ENCODE measurements at regions not wholly inside any gene's neighbourhood (a gene's known extent, or its start where the extent isn't known, plus 50 kb on each side); places are given as distances from the start of the nearest gene placed in this dataset.

GRCh38 chrX:147763131-147763530, 148.6 kb upstream of the FMR1 start:
- Mint-ChIP-seq H3K4me1 (peaks cover 0 to 5% of the 10 kb centered on the region in 2 donors), H3K9me3 (no peaks in the 10 kb centered on the region), H3K27me3 (ENCODE audit: low read depth in 2 of 2) (peaks cover 0 to under 1% of the 10 kb centered on the region in 2 donors), H3K36me3 (no peaks in the 10 kb centered on the region), H3K4me3 (no peak overlapping the region), H3K27ac (no peak overlapping the region)
- no peaks in the 10 kb centered on the region for H3K9me3 ChIP-seq (ENCODE audit: control insufficient read depth, insufficient read depth, low read length)
- ATAC-seq (no peak), DNase-seq (no peak)
- no peaks in the 10 kb centered on the region for H3K36me3 ChIP-seq (ENCODE audit: control insufficient read depth, insufficient read depth, low read length)
- no peak for TF ChIP-seq CTCF (IDR thresholded peaks at IDR 0.05)
- WGBS (ENCODE audit: insufficient coverage), result no CpG with 5 or more reads among the region's 1 CpG
- H3K27ac ChIP-seq (ENCODE audit: low read length), result no peak overlapping the region
- H3K27me3 ChIP-seq (ENCODE audit: control insufficient read depth, insufficient read depth, low read length), result no peaks in the 10 kb centered on the region
- intact Hi-C loops (cut with micrococcal nuclease), result no loop called here
- H3K4me1 ChIP-seq (ENCODE audit: control insufficient read depth, insufficient read depth, low read length), result no peaks in the 10 kb centered on the region
- no peak overlapping the region for H3K4me3 ChIP-seq (ENCODE audit: low read length)

- Mint-ChIP-seq H3K4me3 (no peak overlapping the region), H3K9me3 (no peaks in the 10 kb centered on the region), H3K4me1 (peaks cover 0 to 5% of the 10 kb centered on the region in 2 donors), H3K36me3 (no peaks in the 10 kb centered on the region), H3K27me3 (ENCODE audit: low read depth in 2 of 2) (no peaks in the 10 kb centered on the region), H3K27ac (no peak overlapping the region)
- Histone ChIP-seq H3K36me3 (ENCODE audit: control insufficient read depth, insufficient read depth, low read length) (no peaks in the 10 kb centered on the region), H3K27ac (ENCODE audit: low read length) (no peak overlapping the region), H3K27me3 (ENCODE audit: control insufficient read depth, insufficient read depth, low read length) (no peaks in the 10 kb centered on the region), H3K4me3 (ENCODE audit: low read length) (no peak overlapping the region), H3K4me1 (ENCODE audit: control insufficient read depth, insufficient read depth, low read length) (no peaks in the 10 kb centered on the region), H3K9me3 (ENCODE audit: control insufficient read depth, insufficient read depth, low read length) (no peaks in the 10 kb centered on the region)
- no peak for DNase-seq
- no CpG with 5 or more reads among the region's 1 CpG for WGBS (ENCODE audit: insufficient coverage)
- TF ChIP-seq CTCF (IDR thresholded peaks at IDR 0.05), result no peak
- ATAC-seq, result no peak
- intact Hi-C loops (cut with micrococcal nuclease), result no loop called here
Observed at GRCh38 chrX:147764868-147765267, 146.9 kb upstream of the FMR1 start.

GRCh38 chrX:147770858-147771257, 140.9 kb upstream of the FMR1 start:
- ATAC-seq (no peak), DNase-seq (no peak)
- no peaks in the 10 kb centered on the region for H3K9me3 Mint-ChIP-seq
- no peaks in the 10 kb centered on the region for H3K36me3 Mint-ChIP-seq
- H3K4me3 ChIP-seq (ENCODE audit: low read length), result no peak overlapping the region
- TF ChIP-seq CTCF (IDR thresholded peaks at IDR 0.05), result no peak
- WGBS (ENCODE audit: insufficient coverage), result 93% methylated on average over 1 of the region's 1 CpG
- no peaks in the 10 kb centered on the region for H3K27me3 ChIP-seq (ENCODE audit: control insufficient read depth, insufficient read depth, low read length)
- no peaks in the 10 kb centered on the region for H3K36me3 ChIP-seq (ENCODE audit: control insufficient read depth, insufficient read depth, low read length)
- no peak overlapping the region for H3K4me3 Mint-ChIP-seq
- H3K27ac Mint-ChIP-seq, result no peak overlapping the region
- H3K27ac ChIP-seq (ENCODE audit: low read length), result no peak overlapping the region
- no peaks in the 10 kb centered on the region for H3K4me1 Mint-ChIP-seq
- H3K9me3 ChIP-seq (ENCODE audit: control insufficient read depth, insufficient read depth, low read length), result no peaks in the 10 kb centered on the region
- H3K4me1 ChIP-seq (ENCODE audit: control insufficient read depth, insufficient read depth, low read length), result no peaks in the 10 kb centered on the region
- intact Hi-C loops (cut with micrococcal nuclease), result no loop called here
- H3K27me3 Mint-ChIP-seq (ENCODE audit: low read depth in 2 of 2), result no peaks in the 10 kb centered on the region

GRCh38 chrX:147776988-147777387, 134.7 kb upstream of the FMR1 start:
- no peaks in the 10 kb centered on the region for H3K27me3 Mint-ChIP-seq (ENCODE audit: low read depth in 2 of 2)
- no peak overlapping the region for H3K27ac Mint-ChIP-seq
- no peak for ATAC-seq
- no CpG with 5 or more reads among the region's 1 CpG for WGBS (ENCODE audit: insufficient coverage)
- no peak overlapping the region for H3K4me3 Mint-ChIP-seq
- Histone ChIP-seq H3K9me3 (ENCODE audit: control insufficient read depth, insufficient read depth, low read length) (no peaks in the 10 kb centered on the region), H3K36me3 (ENCODE audit: control insufficient read depth, insufficient read depth, low read length) (no peaks in the 10 kb centered on the region), H3K27me3 (ENCODE audit: control insufficient read depth, insufficient read depth, low read length) (no peaks in the 10 kb centered on the region), H3K4me1 (ENCODE audit: control insufficient read depth, insufficient read depth, low read length) (no peaks in the 10 kb centered on the region), H3K27ac (ENCODE audit: low read length) (no peak overlapping the region), H3K4me3 (ENCODE audit: low read length) (no peak overlapping the region)
- TF ChIP-seq CTCF (IDR thresholded peaks at IDR 0.05), result no peak
- no peaks in the 10 kb centered on the region for H3K36me3 Mint-ChIP-seq
- no peak for DNase-seq
- H3K4me1 Mint-ChIP-seq, result no peaks in the 10 kb centered on the region
- H3K9me3 Mint-ChIP-seq, result no peaks in the 10 kb centered on the region
- intact Hi-C loops (cut with micrococcal nuclease), result no loop called here
